ENCODE measurements at regions not wholly inside any gene's neighbourhood (a gene's known extent, or its start where the extent isn't known, plus 50 kb on each side); places are given as distances from the start of the nearest gene placed in this dataset.

DNA sequence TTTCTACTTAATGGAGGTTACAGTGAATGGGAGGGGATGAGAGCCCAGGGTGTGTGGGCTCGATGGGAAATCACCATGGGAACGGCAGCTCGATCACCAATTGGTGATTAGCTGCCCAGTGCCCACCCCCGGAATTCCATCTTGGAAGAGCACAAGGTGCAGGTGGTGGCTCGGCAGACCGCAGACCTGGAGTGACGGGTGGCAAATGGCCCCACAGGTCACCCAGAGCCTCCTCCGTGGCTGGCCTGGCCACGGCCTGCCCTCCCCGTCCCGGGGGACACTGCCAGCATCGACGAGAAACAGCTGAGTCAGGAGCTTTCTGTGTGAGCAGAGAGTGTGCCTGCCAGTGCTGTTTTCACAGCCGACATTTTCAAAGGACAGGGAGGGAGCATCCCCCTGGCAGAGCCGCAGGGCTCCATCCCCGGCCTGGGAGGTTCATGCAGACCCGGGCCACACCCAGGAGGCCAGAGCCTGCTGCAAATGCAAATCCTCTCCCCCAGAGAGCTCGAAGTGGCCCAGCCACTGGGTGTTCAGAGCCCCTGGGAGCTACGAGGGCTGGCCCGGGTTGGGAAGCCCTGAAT lies 176.4 kb upstream of the MYT1L start:
- TF ChIP-seq, protein P1, sequence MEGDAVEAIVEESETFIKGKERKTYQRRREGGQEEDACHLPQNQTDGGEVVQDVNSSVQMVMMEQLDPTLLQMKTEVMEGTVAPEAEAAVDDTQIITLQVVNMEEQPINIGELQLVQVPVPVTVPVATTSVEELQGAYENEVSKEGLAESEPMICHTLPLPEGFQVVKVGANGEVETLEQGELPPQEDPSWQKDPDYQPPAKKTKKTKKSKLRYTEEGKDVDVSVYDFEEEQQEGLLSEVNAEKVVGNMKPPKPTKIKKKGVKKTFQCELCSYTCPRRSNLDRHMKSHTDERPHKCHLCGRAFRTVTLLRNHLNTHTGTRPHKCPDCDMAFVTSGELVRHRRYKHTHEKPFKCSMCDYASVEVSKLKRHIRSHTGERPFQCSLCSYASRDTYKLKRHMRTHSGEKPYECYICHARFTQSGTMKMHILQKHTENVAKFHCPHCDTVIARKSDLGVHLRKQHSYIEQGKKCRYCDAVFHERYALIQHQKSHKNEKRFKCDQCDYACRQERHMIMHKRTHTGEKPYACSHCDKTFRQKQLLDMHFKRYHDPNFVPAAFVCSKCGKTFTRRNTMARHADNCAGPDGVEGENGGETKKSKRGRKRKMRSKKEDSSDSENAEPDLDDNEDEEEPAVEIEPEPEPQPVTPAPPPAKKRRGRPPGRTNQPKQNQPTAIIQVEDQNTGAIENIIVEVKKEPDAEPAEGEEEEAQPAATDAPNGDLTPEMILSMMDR (IDR thresholded peaks at IDR 0.05), result no peak
- TF ChIP-seq POLR2A (IDR thresholded peaks at IDR 0.05), result no peak
